Fibroblast of skin of scalp (primary cell): ENCODE measurements at regions not wholly inside any gene's neighbourhood (a gene's known extent, or its start where the extent isn't known, plus 50 kb on each side); places are given as distances from the start of the nearest gene placed in this dataset.
"Not testable (repeated sequence)": the region's sequence is repeated elsewhere in the genome, so short reads cannot be mapped to it uniquely, and the experiment has no call there.

Source experiments
- DNase-seq: peaks from one replicate; pipeline ENCODE4 v3.0.0-alpha.2; 2013

DNA sequence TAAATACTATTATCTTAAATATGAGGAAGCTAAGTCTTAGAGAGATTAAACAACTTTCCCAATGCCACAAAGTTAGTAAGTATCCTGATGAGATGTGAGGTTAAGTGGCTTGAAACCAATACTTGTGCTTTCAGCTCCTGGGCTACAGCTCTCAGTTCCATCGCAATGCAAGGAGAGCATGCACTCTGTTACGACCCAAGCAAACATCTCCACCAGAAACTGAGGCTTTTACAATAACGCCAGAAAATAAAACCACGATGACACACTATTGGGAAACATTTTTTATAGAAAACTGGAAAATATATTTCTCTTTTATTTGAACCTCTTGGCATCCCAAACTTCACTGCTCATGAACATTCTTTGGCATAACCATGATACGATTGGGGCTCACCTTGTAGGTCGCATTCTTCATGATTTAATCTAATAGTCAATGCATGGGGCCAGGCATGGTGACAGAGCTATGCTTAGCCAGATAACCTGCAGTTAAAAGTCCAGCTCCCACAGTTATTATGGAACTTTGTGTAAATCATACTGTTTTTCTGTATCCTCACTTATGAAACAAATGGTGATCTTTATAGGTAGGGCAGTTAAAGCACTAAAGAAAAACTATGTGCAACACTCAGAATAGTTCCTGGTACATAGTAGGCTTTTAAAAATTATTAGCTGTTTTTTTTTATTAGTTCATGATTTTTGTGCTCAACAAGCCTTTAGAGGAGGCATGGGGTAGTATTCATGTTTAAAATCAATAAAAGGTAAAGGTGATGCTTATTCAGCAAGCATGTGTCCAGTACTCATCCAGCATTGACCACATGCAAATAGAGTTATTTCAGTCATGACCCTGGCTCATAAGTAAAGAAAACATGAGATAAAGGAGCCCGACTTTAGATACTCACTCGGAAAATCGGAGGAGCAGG, 238.3 kb upstream of the TRIB2 start:
- peak; percentile 24 for DNase-seq

DNA sequence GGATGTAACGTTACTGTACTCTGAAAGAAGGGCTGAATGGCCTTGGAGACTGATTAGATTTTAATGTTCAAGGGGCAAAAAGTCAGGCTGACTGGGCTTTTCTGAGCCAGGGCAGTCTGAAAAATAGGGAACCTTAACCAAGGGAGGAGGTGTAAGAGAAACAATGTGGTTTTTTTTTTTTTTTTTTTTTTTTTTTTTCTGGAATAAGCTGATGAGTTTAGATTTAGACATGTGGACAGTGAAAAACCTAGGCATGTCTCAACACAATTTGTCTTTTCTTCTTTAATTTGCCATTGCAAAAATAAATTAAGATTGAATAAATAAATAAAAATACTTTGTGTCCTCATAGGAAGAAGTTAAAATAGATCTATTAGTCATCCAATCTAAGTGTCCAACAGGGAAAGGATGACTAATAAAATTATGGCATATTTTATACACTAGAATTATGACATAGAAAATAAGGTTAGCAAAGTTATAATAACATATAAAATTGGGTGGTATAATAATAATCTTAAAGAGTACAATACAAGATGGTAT, 237.6 kb upstream of the TRIB2 start:
- peak; percentile 52 for DNase-seq

DNA sequence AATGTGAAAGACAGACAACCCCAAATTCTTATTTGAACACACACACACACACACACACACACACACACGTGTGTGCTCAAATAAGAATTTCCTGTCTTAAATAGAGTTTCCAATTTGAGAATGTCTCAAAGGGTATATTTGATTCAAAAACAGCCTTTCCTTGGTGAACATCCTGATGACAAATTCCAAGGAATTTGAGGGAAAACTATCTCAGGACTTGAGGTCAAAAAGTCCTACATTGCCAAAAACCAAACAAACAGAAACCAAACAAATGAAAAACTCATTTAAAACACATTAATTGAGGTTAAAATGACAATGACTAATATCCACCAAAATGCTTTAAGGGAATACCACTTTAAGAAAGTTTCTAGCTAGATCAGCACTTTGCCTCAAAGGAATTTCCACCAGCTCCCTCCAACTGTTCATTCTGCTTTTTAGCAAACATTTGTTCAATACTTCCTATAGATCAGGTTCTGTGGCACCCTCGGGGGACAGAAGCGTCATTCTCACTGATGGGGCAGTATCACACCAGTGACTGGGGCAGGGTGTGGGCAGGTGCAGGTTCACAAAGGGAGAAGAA, 232.1 kb upstream of the TRIB2 start:
- peak; percentile 75 for DNase-seq

DNA sequence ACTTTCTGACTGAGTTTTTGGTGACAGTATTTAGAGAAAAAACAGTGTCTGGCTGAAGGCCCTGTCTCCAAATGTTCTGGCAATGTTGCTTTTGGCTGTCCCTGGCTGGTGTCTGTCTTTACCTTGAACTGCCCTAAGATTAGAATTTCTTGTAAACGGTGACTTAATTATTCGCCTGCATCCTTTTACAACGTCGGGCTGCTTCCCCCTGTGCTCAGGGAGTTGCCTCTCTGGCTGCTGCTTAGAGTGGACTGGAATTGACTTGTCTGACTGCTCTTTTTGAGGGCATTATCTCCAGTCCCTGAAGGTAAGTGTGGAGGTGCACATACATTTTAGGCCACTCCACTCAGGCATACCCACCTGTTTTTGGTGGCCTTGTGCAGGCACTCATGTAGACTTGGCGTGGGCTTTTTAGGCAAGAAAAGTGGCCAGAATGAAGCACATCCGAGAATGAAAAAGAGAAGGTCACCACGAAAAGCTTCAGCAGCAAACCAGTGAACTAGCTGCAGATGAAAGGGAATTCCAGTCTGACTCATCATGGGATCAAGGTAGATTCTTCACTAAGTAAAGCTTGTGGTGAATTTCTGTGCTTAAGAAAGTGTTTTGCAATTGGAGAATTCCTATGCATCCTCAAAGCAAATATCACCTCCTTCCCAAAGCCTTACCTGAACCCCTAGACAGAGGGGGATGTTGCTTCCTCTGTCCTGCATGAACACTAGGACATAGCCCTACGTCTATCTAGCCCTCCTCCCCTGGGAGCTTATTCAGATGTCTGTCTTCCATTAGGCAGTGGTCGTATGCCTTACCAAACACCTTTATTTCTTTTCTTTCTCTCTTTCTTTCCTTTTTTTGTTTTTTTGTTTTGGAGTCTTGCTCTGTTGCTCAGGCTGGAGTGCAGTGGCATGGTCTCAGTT, 230.3 kb upstream of the TRIB2 start:
- no peak for DNase-seq

DNA sequence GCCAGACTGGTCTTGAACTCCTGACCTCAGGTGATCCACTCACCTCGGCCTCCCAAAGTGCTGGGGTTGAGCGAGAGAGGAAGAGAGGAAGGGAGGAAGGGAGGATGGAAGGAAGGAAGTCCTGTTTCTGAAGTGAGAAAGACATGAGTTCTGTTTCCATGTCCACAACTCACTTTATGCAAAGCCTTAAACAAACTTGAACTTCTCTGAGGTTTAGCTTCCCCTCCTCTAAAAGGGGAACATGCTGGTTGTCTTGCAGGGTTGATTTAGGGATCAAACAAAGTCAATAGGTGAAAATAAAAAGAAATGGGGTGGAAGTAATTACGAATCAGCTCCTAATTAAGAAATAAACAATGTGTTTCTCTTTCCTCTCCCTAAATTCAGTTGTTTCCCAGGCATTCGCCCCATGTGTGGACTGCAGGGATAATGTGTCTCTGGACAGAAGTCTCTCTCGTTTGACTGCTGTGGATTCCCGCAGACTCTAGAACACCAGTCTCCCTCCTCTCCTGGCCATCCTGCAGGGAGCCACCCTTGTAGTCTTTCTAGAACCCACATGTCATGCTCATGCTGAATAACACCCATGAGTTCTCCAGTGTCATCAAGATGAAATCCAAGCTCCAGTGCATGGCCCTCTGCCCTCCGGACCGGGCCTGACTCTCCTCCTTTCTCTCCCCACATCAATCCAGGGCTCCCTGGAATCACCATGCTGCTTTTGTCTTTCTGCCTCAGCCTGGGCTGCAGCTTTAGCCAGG, 229.3 kb upstream of the TRIB2 start:
- DNase-seq = no peak

DNA sequence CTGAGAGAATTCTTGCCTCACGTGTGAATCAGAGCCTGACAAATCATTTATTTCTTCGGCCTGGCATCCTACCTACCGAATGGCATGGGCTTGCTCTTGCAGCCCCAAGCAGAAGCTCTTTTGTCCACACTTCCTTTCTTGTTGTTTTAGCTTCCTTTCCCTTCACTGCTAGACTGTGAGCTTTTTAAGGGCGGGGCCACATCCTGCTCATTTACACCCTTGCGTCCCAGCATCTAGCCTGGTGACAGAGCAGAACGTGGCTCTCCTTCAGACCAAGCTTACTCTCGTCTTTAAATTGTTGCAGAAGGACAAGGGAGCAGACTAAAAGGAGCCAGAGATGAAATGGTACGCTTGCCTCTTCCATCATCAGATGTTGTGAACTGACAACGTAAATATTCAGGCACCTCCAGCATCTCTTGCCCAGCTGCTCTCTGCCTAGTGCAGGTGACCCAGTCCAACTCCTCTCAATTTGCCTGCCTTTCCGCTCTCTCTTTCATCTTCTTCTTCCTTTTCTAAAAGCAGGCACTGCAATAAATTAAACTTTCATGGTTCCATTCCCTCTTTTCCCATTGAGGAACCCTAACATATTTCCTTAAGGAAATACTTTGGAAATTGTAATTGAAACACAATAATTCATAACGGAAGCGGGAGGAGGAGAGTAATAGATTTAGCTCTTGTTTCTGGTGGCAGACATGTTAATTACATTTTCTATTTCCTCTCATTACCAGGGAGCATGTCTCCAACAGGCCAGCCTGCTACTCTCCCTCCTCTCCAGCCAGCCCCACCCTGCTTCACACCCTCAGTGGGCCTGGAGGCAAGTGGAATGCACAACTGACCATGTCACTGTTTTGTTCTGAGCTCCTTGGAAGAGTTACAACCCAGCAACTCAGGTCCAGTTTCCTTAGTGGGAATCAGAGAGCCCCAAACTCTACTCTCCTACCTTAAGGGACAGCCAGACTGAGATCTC, 228.1 kb upstream of the TRIB2 start:
- no peak for DNase-seq

DNA sequence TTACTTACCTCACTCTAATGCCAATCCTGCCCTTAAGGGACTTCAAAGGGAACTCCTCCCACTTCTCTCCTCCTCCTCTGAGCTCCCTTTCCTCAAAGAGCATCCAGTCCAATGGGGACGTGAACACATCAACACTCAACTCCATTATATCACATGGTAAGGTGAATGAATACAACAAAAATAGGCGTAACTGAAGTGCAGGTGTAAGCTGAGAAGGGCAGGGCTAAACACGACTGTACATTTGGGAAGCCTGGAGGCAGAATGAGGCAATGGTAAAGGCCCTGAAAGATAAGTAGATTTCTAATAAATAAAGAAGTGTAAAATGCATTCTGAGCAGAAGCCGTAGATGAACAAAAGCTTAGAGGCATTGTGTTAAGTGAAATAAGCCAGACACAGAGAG, 226.1 kb upstream of the TRIB2 start:
- no peak for DNase-seq

DNA sequence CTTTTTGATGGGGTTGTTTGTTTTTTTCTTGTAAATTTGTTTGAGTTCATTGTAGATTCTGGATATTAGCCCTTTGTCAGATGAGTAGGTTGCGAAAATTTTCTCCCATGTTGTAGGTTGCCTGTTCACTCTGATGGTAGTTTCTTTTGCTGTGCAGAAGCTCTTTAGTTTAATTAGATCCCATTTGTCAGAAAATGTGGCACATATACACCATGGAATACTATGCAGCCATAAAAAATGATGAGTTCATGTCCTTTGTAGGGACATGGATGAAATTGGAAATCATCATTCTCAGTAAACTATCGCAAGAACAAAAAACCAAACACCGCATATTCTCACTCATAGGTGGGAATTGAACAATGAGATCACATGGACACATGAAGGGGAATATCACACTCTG, 224.4 kb upstream of the TRIB2 start:
- DNase-seq = not testable (repeated sequence)

DNA sequence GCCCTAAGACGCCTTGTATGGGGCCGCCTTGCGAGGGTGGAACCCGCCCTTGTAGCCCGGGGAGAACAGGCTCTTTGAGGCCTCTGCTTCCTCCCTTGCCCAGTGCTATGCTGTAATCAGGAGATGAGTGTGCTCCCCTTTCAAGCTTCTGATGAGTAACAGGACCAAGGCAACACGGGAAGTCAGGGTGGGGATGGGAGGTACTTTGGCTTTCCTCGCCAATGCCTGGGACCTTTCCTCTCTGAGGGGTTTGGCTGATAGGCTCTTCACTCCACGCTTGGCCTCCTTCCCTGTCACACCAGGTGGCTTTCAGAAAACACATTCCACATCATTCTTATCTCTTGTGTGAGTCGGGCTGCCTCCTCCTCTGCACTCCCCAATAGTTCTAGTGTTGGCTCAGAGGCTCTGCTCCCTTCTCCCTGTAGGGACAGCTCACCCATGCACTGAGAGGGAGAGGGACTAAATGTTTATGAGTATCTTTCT, 223.7 kb upstream of the TRIB2 start:
- DNase-seq = peak; percentile 72

DNA sequence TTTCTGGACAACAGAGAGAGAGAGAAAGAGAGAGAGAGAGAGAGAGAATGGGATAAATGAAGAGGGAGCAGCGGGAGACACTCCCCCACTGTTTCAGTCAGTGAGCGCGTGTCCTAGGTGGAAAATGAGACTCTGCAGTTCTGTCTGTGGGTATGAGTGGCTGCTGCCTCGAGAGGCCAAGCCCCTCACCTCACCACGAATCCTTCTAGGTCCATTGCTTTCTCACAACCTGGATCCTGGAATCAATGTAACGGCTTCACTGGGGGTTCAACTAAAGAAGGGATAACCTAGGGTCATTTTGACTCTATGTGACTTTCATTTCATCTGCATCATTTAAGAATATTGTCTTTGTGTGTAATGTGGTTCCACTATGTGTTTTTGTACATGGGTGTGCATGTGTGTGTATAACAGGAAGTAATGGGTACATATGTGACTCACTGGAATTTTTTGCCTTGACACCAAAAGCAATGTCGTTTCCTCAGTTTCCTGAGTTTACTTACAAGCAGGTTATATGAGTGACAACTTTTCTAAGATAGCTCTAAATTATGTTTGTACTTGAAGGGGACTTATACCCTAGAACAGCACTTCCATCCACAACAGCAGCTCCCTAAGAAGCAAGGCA, 221.4 kb upstream of the TRIB2 start:
- no peak for DNase-seq

DNA sequence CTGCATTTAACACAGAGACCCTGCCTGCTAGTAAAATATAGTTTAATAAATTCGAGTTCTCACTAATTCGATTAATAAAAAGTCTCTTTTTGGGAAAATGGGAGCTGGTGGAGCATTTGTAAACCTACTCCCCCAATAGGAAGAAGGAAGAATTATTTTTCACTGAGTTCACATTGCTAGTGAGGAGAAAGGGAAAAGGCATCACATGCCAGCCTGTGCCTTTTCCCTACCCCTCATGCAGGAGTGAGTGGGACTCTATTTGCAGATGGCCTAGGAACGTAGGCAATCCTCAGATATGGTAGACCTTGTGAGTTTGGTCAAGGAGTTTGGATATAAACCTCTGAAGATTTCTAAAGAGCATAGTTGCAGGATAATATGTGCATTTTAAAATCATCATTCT, 218.4 kb upstream of the TRIB2 start:
- DNase-seq = no peak

DNA sequence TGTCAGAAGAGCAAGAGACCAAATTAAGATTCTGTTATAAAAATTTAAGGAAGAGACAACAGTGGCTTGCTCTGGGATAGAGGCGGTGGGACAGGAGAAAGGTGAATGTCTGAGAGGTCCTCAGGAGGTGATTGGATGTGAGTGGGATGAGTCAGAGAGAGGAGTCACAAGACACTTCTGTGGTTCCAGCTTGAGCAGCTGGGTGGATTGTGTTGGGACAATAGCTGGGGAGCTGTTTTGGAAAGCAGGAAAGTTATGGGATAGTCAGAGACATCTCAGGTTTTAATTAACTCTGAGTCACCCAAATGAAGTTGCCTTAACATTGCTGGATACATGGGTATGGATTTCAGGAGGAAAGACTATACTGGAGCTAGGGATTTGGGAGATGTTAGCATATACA, 218.0 kb upstream of the TRIB2 start:
- peak; percentile 84 for DNase-seq

DNA sequence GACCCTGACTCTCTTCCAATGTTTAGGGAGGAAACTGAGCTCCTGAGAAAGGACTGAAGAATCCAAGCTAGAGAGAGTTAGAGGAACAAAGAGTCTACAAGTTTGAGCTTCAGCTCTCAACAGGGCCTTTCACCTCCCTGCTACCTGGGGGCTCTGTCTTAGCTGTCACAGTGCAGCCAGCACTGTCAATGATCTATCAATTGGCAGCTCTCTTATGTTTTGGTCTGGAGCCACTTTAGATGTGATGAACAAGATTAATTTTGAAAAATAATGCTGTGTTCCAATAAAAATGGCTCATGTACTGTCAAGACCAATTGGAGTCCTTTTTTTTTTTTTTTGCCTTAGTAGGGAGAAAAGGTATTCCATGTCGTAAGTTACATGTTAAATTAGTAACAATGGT, 215.8 kb upstream of the TRIB2 start:
- DNase-seq = no peak

DNA sequence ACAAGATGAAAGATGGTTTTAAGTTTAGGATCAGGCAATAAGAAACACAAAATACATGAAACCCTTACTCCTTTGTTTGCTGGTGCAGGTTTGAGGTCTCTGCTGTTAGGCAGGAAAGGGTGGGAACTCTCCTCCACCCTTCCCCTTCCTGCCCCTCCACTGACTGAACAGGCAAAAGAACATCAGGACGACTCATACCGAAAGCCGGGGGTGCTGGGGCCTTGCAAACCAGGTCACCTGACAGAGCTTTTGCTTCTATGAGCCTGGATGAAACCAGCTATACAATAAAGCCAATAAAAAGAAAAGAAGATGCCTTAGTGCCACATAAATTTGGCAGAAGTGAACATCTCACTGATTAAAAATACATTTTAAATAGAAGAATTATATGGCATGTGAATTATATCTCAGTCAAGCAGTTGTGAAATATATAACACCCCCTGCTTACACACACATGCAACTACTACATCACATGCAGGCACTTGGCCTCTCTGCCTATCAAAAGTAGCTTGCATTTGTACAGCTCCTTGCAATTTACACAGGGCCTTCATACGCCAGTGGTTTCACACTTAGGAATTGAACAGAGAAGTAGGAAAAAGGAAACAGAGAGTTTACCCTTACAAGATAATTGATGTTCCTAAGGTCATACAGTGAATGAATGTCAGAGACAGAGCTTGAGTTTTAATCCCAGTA, 215.1 kb upstream of the TRIB2 start:
- no peak for DNase-seq

DNA sequence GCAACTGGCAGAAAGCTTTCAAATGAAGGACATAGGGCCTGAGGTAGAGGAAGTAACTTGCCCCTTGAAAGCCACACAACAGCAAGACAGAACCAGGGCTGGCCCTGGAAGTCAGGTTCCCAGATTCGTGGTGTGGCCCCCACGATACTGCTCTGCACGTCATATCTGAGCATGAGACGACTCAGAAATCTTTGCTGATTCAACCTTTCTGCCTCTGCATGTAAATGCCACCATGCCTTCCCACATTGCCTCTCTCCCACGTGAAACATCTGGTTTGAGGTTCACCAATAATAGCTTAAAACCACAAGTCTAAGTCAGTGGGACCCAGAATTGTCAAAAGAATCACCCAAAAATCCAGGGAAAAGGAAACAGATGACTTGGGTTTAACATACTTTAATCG, 214.0 kb upstream of the TRIB2 start:
- DNase-seq = peak; percentile 87

DNA sequence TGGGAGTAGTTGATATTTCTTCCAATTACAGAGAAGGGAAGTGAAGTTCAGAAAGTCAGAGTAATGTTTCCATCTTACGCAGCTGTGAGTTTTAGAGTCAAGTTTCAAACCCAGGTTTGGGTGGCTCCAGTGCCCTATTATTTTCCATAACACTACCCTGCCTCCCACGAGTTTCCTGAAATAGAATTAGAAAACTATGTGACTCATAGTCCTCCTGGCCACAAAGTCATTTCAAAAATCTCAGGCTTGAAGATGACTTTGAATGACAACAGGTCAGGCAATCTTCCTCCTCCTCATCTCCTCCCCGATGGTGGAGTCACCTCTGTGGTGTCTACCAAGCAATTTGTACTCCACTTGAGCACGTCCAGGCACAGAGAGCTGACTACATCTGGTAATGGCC, 212.3 kb upstream of the TRIB2 start:
- peak; percentile 68 for DNase-seq

DNA sequence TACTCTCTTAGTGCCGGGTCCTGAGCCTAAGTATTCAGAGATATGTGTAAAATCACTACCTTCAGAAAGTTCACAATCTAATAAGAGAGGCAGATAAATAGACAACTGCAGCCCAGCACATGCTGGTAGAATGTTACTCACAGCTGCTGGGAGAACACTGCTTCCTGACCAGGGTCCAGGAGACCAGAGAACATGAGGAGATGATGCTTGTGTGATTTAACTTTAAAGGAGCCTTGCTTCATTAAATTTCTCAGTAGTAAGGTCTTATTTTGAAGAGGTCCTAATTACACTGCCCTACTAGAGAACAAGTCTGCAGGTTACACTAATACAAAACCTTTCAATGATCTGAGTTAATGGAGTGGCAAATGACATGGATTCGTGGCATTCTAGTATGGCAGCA, 209.9 kb upstream of the TRIB2 start:
- DNase-seq = no peak

DNA sequence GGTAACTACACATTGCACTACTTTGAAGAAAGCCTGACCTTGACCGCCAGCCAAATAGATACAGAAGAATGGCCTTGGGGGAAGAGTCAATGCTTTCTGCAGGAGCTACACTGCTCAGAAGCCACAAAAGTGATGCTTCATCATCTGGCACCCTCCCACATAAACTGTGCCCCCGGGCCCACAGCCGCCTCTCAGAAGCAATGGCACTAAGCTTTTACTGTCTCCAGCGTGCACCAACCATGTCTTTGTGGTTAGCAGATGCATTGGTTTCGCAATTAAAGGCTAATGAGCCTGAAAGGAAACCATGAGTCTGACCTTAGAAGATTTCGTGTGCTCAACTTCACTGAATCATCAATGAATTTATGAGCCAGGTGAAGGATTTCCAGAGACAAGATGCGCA, 209.4 kb upstream of the TRIB2 start:
- DNase-seq = peak; percentile 62

DNA sequence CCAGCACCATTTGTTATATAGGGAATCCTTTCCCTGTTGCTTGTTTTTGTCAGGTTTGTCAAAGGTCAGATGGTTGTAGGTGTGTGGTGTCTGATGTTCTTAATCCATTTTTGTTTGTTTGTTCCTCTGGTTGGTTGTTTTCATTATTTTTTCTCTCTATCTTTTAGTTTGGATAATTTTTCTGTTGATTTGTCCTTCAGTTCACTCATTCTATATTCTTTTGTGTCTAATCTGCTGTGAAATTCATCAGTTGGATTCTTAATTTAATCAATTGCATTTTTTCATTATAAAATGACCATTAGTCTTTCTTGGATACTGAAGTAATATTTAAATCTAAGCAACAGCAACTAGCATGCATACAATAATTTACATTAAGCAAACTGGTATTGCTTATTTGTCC, 206.7 kb upstream of the TRIB2 start:
- DNase-seq = no peak

DNA sequence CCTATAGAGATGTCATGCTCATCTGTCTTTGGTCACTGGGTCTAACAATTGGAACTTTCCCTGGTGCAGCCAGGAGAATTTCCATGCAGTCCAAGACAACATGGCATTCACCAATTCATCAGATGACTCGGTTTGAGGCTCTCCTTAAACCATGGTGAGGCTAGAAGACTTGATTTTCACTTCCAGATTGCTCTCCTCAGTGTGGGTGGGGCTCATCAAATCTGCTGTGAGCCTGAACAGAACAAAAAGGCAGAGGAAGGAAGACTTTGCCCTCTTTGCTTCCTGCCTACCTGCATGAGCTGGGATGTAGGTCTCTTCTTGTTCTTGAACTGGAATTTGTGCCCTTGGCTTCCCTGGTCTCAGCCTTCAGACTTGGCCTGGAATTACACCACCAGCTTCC, 203.4 kb upstream of the TRIB2 start:
- no peak for DNase-seq
